GM12891 (cell line): ENCODE measurements at regions not wholly inside any gene's neighbourhood (a gene's known extent, or its start where the extent isn't known, plus 50 kb on each side); places are given as distances from the start of the nearest gene placed in this dataset.

ENCODE experiments used
- PAX5 ChIP-seq: IDR thresholded peaks from 2 replicates; pipeline ENCODE4 v1.6.1; 2011; ENCODE audit warnings: low read length, moderate library complexity, mild to moderate bottlenecking; ENCODE audit not compliant: insufficient read depth, severe bottlenecking
- POLR2A ChIP-seq: IDR thresholded peaks from 2 replicates; pipeline ENCODE4 v1.6.1; 2011; ENCODE audit warnings: low read depth, low read length, control low read depth
- TAF1 ChIP-seq: IDR thresholded peaks from 2 replicates; pipeline ENCODE4 v1.6.1; 2011; ENCODE audit warnings: low read depth, low read length, control low read depth

DNA sequence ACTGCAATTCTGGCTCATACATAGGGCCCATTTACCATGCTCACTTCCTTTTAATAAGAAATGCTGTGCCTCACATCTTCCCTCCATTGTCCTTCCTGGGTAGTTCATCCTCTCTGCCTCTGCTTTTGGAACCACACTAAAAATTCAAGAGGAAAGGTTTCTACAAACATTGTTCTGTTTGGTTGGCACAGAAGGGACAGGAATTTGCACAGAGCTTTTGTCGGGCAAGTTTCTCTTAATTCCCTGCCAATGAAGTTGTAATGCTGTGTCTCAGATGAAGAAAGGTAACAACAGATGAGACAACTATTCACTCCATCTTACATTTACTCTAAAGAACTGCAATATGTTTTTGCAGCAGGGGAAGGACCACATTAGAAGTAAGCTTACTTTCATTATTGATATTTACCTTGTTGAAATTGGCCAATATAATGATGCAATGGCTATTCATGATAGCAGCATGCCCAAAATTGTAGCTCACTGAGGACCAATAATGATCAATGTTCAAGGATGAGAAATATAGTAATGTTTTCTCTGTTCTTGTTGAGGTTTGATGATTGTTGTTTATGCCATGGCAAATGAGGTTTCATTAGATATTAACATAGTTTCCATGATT, 82.5 kb upstream of the HMHB1 start:
- no peak for TF ChIP-seq TAF1
- TF ChIP-seq PAX5 = no peak
- no peak for TF ChIP-seq POLR2A
